ENCODE measurements at regions not wholly inside any gene's neighbourhood (a gene's known extent, or its start where the extent isn't known, plus 50 kb on each side); places are given as distances from the start of the nearest gene placed in this dataset.

GRCh38 chr9:95822583-95823431, 52.7 kb upstream of the ERCC6L2 start:
- no peak for DNase-seq (ENCODE audit: low spot score)

- DNase-seq (ENCODE audit: low spot score): no peak
These were observed 53.5 kb upstream of the ERCC6L2 start for GRCh38 chr9:95822015-95822414.

- DNase-seq (ENCODE audit: low spot score): no peak
These were observed 55.4 kb upstream of the ERCC6L2 start for GRCh38 chr9:95820074-95820473.

- DNase-seq (ENCODE audit: low spot score): no peak
These were observed 55.9 kb upstream of the ERCC6L2 start for GRCh38 chr9:95819636-95820035.

GRCh38 chr9:95817205-95817604, 58.3 kb upstream of the ERCC6L2 start:
- DNase-seq (ENCODE audit: low spot score): no peak

GRCh38 chr9:95816716-95817115, 58.8 kb upstream of the ERCC6L2 start:
- DNase-seq (ENCODE audit: low spot score): no peak

GRCh38 chr9:95815961-95816360, 59.5 kb upstream of the ERCC6L2 start:
- DNase-seq (ENCODE audit: low spot score): no peak

GRCh38 chr9:95815133-95815532, 60.4 kb upstream of the ERCC6L2 start:
- DNase-seq (ENCODE audit: low spot score): no peak

GRCh38 chr9:95813923-95814322, 61.6 kb upstream of the ERCC6L2 start:
- DNase-seq (ENCODE audit: low spot score): no peak

GRCh38 chr9:95810814-95811213, 64.7 kb upstream of the ERCC6L2 start:
- DNase-seq (ENCODE audit: low spot score): no peak

- no peak for DNase-seq (ENCODE audit: low spot score)
These were observed 65.4 kb upstream of the ERCC6L2 start for GRCh38 chr9:95810133-95810532.

- DNase-seq (ENCODE audit: low spot score): no peak
These were observed 65.8 kb upstream of the ERCC6L2 start for GRCh38 chr9:95809686-95810085.

- DNase-seq (ENCODE audit: low spot score): no peak
These were observed 67.5 kb upstream of the ERCC6L2 start for GRCh38 chr9:95808011-95808410.

GRCh38 chr9:95807326-95807947, 68.1 kb upstream of the ERCC6L2 start:
- no peak for DNase-seq (ENCODE audit: low spot score)

- no peak for DNase-seq (ENCODE audit: low spot score)
These were observed 72.3 kb upstream of the ERCC6L2 start for GRCh38 chr9:95803197-95803596.

GRCh38 chr9:95801797-95802196, 73.7 kb upstream of the ERCC6L2 start:
- no peak for DNase-seq (ENCODE audit: low spot score)

GRCh38 chr9:95796029-95796428, 79.5 kb upstream of the ERCC6L2 start:
- DNase-seq (ENCODE audit: low spot score): no peak

- DNase-seq (ENCODE audit: low spot score): no peak
These were observed 81.3 kb upstream of the ERCC6L2 start for GRCh38 chr9:95793924-95794828.

- DNase-seq (ENCODE audit: low spot score): no peak
These were observed 83.8 kb upstream of the ERCC6L2 start for GRCh38 chr9:95791695-95792094.

- DNase-seq (ENCODE audit: low spot score): no peak
These were observed 84.2 kb upstream of the ERCC6L2 start for GRCh38 chr9:95791286-95791685.

GRCh38 chr9:95788521-95788991, 86.9 kb upstream of the ERCC6L2 start:
- DNase-seq (ENCODE audit: low spot score): no peak

- no peak for DNase-seq (ENCODE audit: low spot score)
These were observed 87.5 kb upstream of the ERCC6L2 start for GRCh38 chr9:95788021-95788420.
